PFSK-1 (cell line): ENCODE measurements at regions not wholly inside any gene's neighbourhood (a gene's known extent, or its start where the extent isn't known, plus 50 kb on each side); places are given as distances from the start of the nearest gene placed in this dataset.

Source experiments
- FOXP2 ChIP-seq: optimal IDR thresholded peaks from 2 replicates; pipeline ENCODE3; 2011; ENCODE audit warnings: borderline replicate concordance, control low read depth, inconsistent platforms; ENCODE audit not compliant: insufficient read depth; ENCODE audit errors: extremely low read length, extremely low read depth
- POLR2AphosphoS5 ChIP-seq: IDR thresholded peaks from 2 replicates; pipeline ENCODE4 v1.6.1; 2012; ENCODE audit warnings: low read depth, mild to moderate bottlenecking, control low read depth, low read length, moderate library complexity
- REST ChIP-seq, 2 experiments: IDR thresholded peaks; 2 replicates each; pipeline versions ENCODE4 v1.6.1 to v1.8.0; 2011 to 2012; ENCODE audit warnings: low read depth in 2 of 2, low read length in 2 of 2, control low read depth in 1 of 2, inconsistent platforms in 1 of 2, mild to moderate bottlenecking in 1 of 2, moderate library complexity in 1 of 2; ENCODE audit not compliant: insufficient read depth in 1 of 2
- SIN3A ChIP-seq: IDR thresholded peaks from 2 replicates; pipeline ENCODE4 v1.6.1; 2012; ENCODE audit warnings: mild to moderate bottlenecking, low read length, moderate library complexity, borderline replicate concordance; ENCODE audit not compliant: insufficient read depth
- TAF1 ChIP-seq: IDR thresholded peaks from 2 replicates; pipeline ENCODE4 v1.6.1; 2012; ENCODE audit warnings: low read length, control low read depth, borderline replicate concordance; ENCODE audit not compliant: insufficient read depth

GRCh38 chr10:124213471-124213870 is 120.1 kb upstream of the CHST15 start:
- TF ChIP-seq REST (IDR thresholded peaks at IDR 0.05; ENCODE audit: insufficient read depth in 1 of 2, low read depth in 2 of 2, low read length in 2 of 2) (no peak), TAF1 (no peak), POLR2AphosphoS5 (no peak), SIN3A (no peak), FOXP2 (no peak)
